HL-60 (cell line): ENCODE measurements at regions not wholly inside any gene's neighbourhood (a gene's known extent, or its start where the extent isn't known, plus 50 kb on each side); places are given as distances from the start of the nearest gene placed in this dataset.

Experiments
- DNase-seq, 2 experiments: peaks; one replicate each; pipeline ENCODE4 v3.0.0-alpha.2; 2010 to 2020; ENCODE audit warnings: low read depth in 1 of 2, low spot score in 1 of 2
- H3K27ac ChIP-seq: fragments of 250-450 bp; sonication (Bioruptor Pico); replicated peaks from 2 replicates; pipeline ENCODE4 v1.5.1; 2020; ENCODE audit warnings: mild to moderate bottlenecking, moderate library complexity
- H3K27me3 ChIP-seq: fragments of 250-450 bp; sonication (Bioruptor Pico); 2 replicates; pipeline ENCODE4 v1.5.1; 2021; ENCODE audit warnings: mild to moderate bottlenecking, moderate library complexity; ENCODE audit not compliant: insufficient read depth, poor library complexity, severe bottlenecking
- H3K4me3 ChIP-seq: replicated peaks from 2 replicates; pipeline ENCODE4 v1.5.1; 2011; ENCODE audit warnings: mild to moderate bottlenecking, control low read depth, low read length; ENCODE audit not compliant: insufficient read depth
- GABPA ChIP-seq: IDR thresholded peaks from 2 replicates; pipeline ENCODE4 v1.6.1; 2012; ENCODE audit warnings: low read depth
- POLR2AphosphoS5 ChIP-seq: IDR thresholded peaks from 2 replicates; pipeline ENCODE4 v1.6.1; 2012; ENCODE audit warnings: low read depth
- SPI1 ChIP-seq: IDR thresholded peaks from 2 replicates; pipeline ENCODE4 v1.6.1; 2012; ENCODE audit warnings: low read depth, mild to moderate bottlenecking, borderline replicate concordance
- TF ChIP-seq, protein P1 (sequence below): IDR thresholded peaks from 2 replicates; pipeline ENCODE4 v1.6.1; 2012; ENCODE audit warnings: low read depth; ENCODE audit not compliant: insufficient replicate concordance
- TF ChIP-seq, protein P2 (sequence below): IDR thresholded peaks from one replicate; pipeline ENCODE4 v1.5.1; 2011; ENCODE audit warnings: low read length, control low read depth, inconsistent platforms; ENCODE audit not compliant: insufficient read depth

DNA sequence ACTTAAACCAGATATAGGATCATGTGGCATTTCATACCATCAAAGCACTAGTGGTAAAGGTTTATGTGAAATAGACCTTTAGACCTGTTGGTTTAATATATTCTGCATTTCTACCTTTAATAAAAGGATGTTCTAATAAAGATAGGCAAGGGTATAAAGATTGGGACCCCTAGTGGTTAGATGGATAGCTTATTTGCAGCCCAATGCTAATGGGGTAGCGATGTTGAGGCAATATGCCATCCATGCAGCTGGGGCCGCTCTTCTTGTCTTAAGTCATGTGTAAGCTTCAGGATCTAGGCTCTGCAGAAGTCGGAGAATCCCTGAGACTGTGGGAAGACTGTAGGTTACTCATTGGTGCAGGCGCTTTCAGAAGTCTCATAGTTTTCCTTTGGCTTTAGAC is 114.9 kb downstream of the ICOS start:
- no peak for DNase-seq
- Histone ChIP-seq H3K27me3 (peaks cover 3% of the 10 kb centered on the region), H3K4me3 (no peak overlapping the region), H3K27ac (no peak overlapping the region)
- TF ChIP-seq SPI1 (no peak), POLR2AphosphoS5 (no peak), GABPA (no peak)
- TF ChIP-seq, protein P1, sequence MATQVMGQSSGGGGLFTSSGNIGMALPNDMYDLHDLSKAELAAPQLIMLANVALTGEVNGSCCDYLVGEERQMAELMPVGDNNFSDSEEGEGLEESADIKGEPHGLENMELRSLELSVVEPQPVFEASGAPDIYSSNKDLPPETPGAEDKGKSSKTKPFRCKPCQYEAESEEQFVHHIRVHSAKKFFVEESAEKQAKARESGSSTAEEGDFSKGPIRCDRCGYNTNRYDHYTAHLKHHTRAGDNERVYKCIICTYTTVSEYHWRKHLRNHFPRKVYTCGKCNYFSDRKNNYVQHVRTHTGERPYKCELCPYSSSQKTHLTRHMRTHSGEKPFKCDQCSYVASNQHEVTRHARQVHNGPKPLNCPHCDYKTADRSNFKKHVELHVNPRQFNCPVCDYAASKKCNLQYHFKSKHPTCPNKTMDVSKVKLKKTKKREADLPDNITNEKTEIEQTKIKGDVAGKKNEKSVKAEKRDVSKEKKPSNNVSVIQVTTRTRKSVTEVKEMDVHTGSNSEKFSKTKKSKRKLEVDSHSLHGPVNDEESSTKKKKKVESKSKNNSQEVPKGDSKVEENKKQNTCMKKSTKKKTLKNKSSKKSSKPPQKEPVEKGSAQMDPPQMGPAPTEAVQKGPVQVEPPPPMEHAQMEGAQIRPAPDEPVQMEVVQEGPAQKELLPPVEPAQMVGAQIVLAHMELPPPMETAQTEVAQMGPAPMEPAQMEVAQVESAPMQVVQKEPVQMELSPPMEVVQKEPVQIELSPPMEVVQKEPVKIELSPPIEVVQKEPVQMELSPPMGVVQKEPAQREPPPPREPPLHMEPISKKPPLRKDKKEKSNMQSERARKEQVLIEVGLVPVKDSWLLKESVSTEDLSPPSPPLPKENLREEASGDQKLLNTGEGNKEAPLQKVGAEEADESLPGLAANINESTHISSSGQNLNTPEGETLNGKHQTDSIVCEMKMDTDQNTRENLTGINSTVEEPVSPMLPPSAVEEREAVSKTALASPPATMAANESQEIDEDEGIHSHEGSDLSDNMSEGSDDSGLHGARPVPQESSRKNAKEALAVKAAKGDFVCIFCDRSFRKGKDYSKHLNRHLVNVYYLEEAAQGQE, result no peak
- TF ChIP-seq, protein P2, sequence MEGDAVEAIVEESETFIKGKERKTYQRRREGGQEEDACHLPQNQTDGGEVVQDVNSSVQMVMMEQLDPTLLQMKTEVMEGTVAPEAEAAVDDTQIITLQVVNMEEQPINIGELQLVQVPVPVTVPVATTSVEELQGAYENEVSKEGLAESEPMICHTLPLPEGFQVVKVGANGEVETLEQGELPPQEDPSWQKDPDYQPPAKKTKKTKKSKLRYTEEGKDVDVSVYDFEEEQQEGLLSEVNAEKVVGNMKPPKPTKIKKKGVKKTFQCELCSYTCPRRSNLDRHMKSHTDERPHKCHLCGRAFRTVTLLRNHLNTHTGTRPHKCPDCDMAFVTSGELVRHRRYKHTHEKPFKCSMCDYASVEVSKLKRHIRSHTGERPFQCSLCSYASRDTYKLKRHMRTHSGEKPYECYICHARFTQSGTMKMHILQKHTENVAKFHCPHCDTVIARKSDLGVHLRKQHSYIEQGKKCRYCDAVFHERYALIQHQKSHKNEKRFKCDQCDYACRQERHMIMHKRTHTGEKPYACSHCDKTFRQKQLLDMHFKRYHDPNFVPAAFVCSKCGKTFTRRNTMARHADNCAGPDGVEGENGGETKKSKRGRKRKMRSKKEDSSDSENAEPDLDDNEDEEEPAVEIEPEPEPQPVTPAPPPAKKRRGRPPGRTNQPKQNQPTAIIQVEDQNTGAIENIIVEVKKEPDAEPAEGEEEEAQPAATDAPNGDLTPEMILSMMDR, result peak; percentile 9

DNA sequence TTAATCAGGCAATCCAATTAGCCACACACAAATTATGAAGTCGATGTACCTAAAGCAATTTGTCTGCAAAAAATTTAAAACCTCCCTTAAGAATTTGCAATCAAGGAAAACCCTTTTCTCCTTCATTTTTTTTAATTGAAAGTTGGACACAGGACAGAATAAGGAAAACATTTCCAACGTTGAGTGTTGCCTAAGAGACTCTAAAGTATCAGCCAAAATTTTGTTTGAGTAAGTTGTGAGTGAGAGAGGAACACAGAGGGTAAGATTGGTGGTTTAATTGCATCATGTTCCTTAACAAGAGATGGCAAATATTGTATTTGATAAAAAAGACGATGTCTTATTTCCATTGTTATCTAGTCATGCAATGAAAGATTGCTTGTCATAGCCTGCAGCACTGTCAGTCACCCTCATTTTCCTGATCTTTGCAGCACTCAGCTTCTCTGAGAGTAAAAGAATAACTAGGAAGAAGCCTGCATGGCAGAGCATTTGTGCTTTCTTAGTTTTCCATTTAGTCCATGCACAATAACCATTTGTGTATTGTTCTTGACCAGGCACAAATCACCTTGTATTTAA is 115.5 kb downstream of the ICOS start:
- Histone ChIP-seq H3K27me3 (peaks cover 3% of the 10 kb centered on the region), H3K27ac (no peak overlapping the region), H3K4me3 (no peak overlapping the region)
- TF ChIP-seq GABPA (no peak), SPI1 (no peak), POLR2AphosphoS5 (no peak)
- TF ChIP-seq, protein P1, result no peak
- TF ChIP-seq, protein P2, result no peak
- DNase-seq, result no peak

DNA sequence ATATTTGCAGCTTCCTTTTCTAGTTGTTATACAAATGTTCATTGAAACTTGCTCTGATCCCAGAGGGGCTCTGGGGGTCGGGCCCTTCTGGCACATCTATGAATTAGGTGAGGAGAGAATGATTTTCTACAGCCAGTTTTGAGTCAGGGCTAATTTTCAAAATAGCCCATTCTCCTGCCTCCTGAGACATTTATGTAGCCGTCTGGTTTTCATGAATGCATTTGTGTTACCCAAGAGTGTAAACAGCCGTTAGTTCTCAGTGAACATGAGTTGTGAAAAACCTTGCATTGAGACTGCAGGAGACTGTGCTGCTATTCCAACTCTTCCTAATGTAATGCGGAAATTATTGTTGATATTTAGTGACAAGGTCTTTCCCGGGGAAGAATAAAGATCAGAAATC is 122.5 kb downstream of the ICOS start:
- H3K27me3 ChIP-seq, result peaks cover 3% of the 10 kb centered on the region

More for the DNA sequence above, 122.5 kb downstream of the ICOS start:
- TF ChIP-seq SPI1 (no peak), POLR2AphosphoS5 (no peak), GABPA (no peak)
- TF ChIP-seq, protein P2, result no peak
- TF ChIP-seq, protein P1, result no peak
- no peak overlapping the region for H3K27ac ChIP-seq
- H3K4me3 ChIP-seq, result no peak overlapping the region
- no peak for DNase-seq
